ENCODE measurements at regions not wholly inside any gene's neighbourhood (a gene's known extent, or its start where the extent isn't known, plus 50 kb on each side); places are given as distances from the start of the nearest gene placed in this dataset.

DNA sequence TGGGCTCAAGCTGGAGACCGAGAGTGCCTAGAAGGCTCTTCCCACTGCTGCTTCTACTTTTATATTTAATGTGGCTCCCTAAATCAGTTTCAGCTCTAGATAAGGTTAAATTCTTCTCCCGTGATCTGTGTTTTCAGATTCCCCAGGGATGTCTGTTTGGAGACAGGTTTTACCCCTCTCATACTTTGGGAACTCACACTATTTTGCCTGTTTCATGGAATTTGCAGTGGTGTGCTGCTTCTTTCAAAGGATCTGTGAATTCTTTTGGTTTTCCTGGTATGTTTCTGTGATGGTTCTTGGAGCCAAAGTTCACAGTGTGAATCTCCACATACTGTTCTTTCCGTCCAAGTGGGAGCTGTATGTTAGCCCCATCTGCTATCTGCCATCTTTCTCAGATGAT is 238.3 kb upstream of the SLITRK3 start:
- no peak for DNase-seq (ENCODE audit: low read depth, low spot score)
- Histone ChIP-seq H3K4me1 (ENCODE audit: control insufficient read depth, insufficient read depth, low read length) (no peaks in the 10 kb centered on the region), H3K36me3 (ENCODE audit: control insufficient read depth, insufficient read depth, low read length) (no peaks in the 10 kb centered on the region), H3K27ac (ENCODE audit: low read length) (no peak overlapping the region), H3K4me3 (ENCODE audit: low read length) (no peak overlapping the region), H3K9me3 (ENCODE audit: control insufficient read depth, insufficient read depth, low read length) (no peaks in the 10 kb centered on the region), H3K27me3 (ENCODE audit: control insufficient read depth, insufficient read depth, low read length) (no peaks in the 10 kb centered on the region)
- no CpG with 5 or more reads among the region's 3 CpGs for WGBS (ENCODE audit: insufficient coverage, insufficient read length)

- no peaks in the 10 kb centered on the region for H3K36me3 ChIP-seq (ENCODE audit: control insufficient read depth, insufficient read depth, low read length)
- no peak overlapping the region for H3K4me3 ChIP-seq (ENCODE audit: low read length)
- no peak overlapping the region for H3K27ac ChIP-seq (ENCODE audit: low read length)
- WGBS (ENCODE audit: insufficient coverage, insufficient read length): no CpG with 5 or more reads among the region's 2 CpGs
- no peaks in the 10 kb centered on the region for H3K9me3 ChIP-seq (ENCODE audit: control insufficient read depth, insufficient read depth, low read length)
- DNase-seq (ENCODE audit: low read depth, low spot score): no peak
- no peaks in the 10 kb centered on the region for H3K4me1 ChIP-seq (ENCODE audit: control insufficient read depth, insufficient read depth, low read length)
- H3K27me3 ChIP-seq (ENCODE audit: control insufficient read depth, insufficient read depth, low read length): no peaks in the 10 kb centered on the region
Observed at GRCh38 chr3:165406425-165406824, 210.2 kb upstream of the SLITRK3 start.

- Histone ChIP-seq H3K4me1 (ENCODE audit: control insufficient read depth, insufficient read depth, low read length) (no peaks in the 10 kb centered on the region), H3K9me3 (ENCODE audit: control insufficient read depth, insufficient read depth, low read length) (no peaks in the 10 kb centered on the region), H3K27me3 (ENCODE audit: control insufficient read depth, insufficient read depth, low read length) (no peaks in the 10 kb centered on the region), H3K36me3 (ENCODE audit: control insufficient read depth, insufficient read depth, low read length) (no peaks in the 10 kb centered on the region), H3K4me3 (ENCODE audit: low read length) (no peak overlapping the region), H3K27ac (ENCODE audit: low read length) (no peak overlapping the region)
- DNase-seq (ENCODE audit: low read depth, low spot score): no peak
- WGBS (ENCODE audit: insufficient coverage, insufficient read length): no CpG with 5 or more reads among the region's 4 CpGs
Observed at GRCh38 chr3:165404357-165405027, 208.3 kb upstream of the SLITRK3 start.

GRCh38 chr3:165403666-165404065 is 207.5 kb upstream of the SLITRK3 start:
- H3K27ac ChIP-seq (ENCODE audit: low read length): no peak overlapping the region
- DNase-seq (ENCODE audit: low read depth, low spot score): no peak
- H3K27me3 ChIP-seq (ENCODE audit: control insufficient read depth, insufficient read depth, low read length): no peaks in the 10 kb centered on the region
- no peaks in the 10 kb centered on the region for H3K9me3 ChIP-seq (ENCODE audit: control insufficient read depth, insufficient read depth, low read length)
- H3K4me1 ChIP-seq (ENCODE audit: control insufficient read depth, insufficient read depth, low read length): no peaks in the 10 kb centered on the region
- no peak overlapping the region for H3K4me3 ChIP-seq (ENCODE audit: low read length)
- no CpG with 5 or more reads among the region's 4 CpGs for WGBS (ENCODE audit: insufficient coverage, insufficient read length)
- H3K36me3 ChIP-seq (ENCODE audit: control insufficient read depth, insufficient read depth, low read length): no peaks in the 10 kb centered on the region

DNA sequence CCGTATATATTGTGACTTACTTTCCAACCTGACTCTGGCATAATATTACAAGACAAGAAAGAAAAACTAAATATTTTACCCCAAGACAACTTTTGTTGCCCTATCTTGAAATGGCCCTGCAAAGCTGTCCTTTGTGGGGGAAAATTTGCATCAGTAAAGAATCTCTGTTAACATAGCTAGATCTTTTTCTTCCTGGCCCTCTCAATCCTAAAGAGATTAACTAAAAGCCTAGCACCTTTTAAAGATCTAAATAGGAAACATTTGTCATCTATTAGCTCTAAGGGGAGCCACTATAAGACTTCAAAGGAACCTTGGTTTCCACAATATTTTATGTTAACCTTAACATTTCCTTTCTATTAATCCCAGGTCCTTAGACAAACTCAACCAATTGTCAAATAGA is 199.0 kb upstream of the SLITRK3 start:
- Histone ChIP-seq H3K36me3 (ENCODE audit: control insufficient read depth, insufficient read depth, low read length) (no peaks in the 10 kb centered on the region), H3K9me3 (ENCODE audit: control insufficient read depth, insufficient read depth, low read length) (no peaks in the 10 kb centered on the region), H3K27me3 (ENCODE audit: control insufficient read depth, insufficient read depth, low read length) (no peaks in the 10 kb centered on the region), H3K27ac (ENCODE audit: low read length) (no peak overlapping the region), H3K4me3 (ENCODE audit: low read length) (no peak overlapping the region), H3K4me1 (ENCODE audit: control insufficient read depth, insufficient read depth, low read length) (no peaks in the 10 kb centered on the region)
- no peak for DNase-seq (ENCODE audit: low read depth, low spot score)
- no CpG with 5 or more reads among the region's 1 CpG for WGBS (ENCODE audit: insufficient coverage, insufficient read length)

- Histone ChIP-seq H3K4me1 (ENCODE audit: control insufficient read depth, insufficient read depth, low read length) (no peaks in the 10 kb centered on the region), H3K4me3 (ENCODE audit: low read length) (no peak overlapping the region), H3K9me3 (ENCODE audit: control insufficient read depth, insufficient read depth, low read length) (no peaks in the 10 kb centered on the region), H3K27me3 (ENCODE audit: control insufficient read depth, insufficient read depth, low read length) (no peaks in the 10 kb centered on the region), H3K27ac (ENCODE audit: low read length) (no peak overlapping the region), H3K36me3 (ENCODE audit: control insufficient read depth, insufficient read depth, low read length) (no peaks in the 10 kb centered on the region)
- no CpG with 5 or more reads among the region's 1 CpG for WGBS (ENCODE audit: insufficient coverage, insufficient read length)
- DNase-seq (ENCODE audit: low read depth, low spot score): no peak
Observed at GRCh38 chr3:165393461-165393860, 197.3 kb upstream of the SLITRK3 start.

- DNase-seq (ENCODE audit: low read depth, low spot score): no peak
- H3K27me3 ChIP-seq (ENCODE audit: control insufficient read depth, insufficient read depth, low read length): no peaks in the 10 kb centered on the region
- no peak overlapping the region for H3K4me3 ChIP-seq (ENCODE audit: low read length)
- no peaks in the 10 kb centered on the region for H3K4me1 ChIP-seq (ENCODE audit: control insufficient read depth, insufficient read depth, low read length)
- no peaks in the 10 kb centered on the region for H3K36me3 ChIP-seq (ENCODE audit: control insufficient read depth, insufficient read depth, low read length)
- no peak overlapping the region for H3K27ac ChIP-seq (ENCODE audit: low read length)
- WGBS (ENCODE audit: insufficient coverage, insufficient read length): no CpG with 5 or more reads among the region's 3 CpGs
- no peaks in the 10 kb centered on the region for H3K9me3 ChIP-seq (ENCODE audit: control insufficient read depth, insufficient read depth, low read length)
Observed at GRCh38 chr3:165390166-165390565, 194.0 kb upstream of the SLITRK3 start.

- Histone ChIP-seq H3K36me3 (ENCODE audit: control insufficient read depth, insufficient read depth, low read length) (no peaks in the 10 kb centered on the region), H3K4me3 (ENCODE audit: low read length) (no peak overlapping the region), H3K4me1 (ENCODE audit: control insufficient read depth, insufficient read depth, low read length) (no peaks in the 10 kb centered on the region), H3K27ac (ENCODE audit: low read length) (no peak overlapping the region), H3K9me3 (ENCODE audit: control insufficient read depth, insufficient read depth, low read length) (no peaks in the 10 kb centered on the region), H3K27me3 (ENCODE audit: control insufficient read depth, insufficient read depth, low read length) (no peaks in the 10 kb centered on the region)
- DNase-seq (ENCODE audit: low read depth, low spot score): no peak
- no CpG with 5 or more reads among the region's 5 CpGs for WGBS (ENCODE audit: insufficient coverage, insufficient read length)
Observed at GRCh38 chr3:165389653-165390052, 193.5 kb upstream of the SLITRK3 start.

DNA sequence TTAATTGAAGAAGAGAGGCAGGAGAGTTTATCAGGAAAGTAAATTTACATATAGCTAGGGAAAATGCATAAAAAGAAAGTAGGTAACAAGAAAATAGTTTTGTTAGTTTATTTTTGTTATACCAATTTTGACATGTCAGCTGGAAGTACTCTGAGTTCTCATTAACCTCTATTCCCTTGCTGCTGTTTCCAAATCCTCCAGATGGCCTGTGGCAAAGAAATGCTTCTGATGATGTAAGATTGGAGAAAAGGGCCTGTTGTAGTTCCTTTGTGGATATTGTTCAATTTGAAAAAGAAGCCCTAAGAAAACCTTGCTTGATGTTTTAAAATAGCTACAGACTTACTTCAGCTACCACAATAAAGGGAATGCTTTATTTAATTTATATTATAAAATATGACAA is 192.9 kb upstream of the SLITRK3 start:
- H3K9me3 ChIP-seq (ENCODE audit: control insufficient read depth, insufficient read depth, low read length): no peaks in the 10 kb centered on the region
- H3K4me1 ChIP-seq (ENCODE audit: control insufficient read depth, insufficient read depth, low read length): no peaks in the 10 kb centered on the region
- H3K27ac ChIP-seq (ENCODE audit: low read length): no peak overlapping the region
- no peak for DNase-seq (ENCODE audit: low read depth, low spot score)
- no peaks in the 10 kb centered on the region for H3K36me3 ChIP-seq (ENCODE audit: control insufficient read depth, insufficient read depth, low read length)
- H3K4me3 ChIP-seq (ENCODE audit: low read length): no peak overlapping the region
- H3K27me3 ChIP-seq (ENCODE audit: control insufficient read depth, insufficient read depth, low read length): no peaks in the 10 kb centered on the region

GRCh38 chr3:165383381-165383780 is 187.2 kb upstream of the SLITRK3 start:
- no CpG with 5 or more reads among the region's 3 CpGs for WGBS (ENCODE audit: insufficient coverage, insufficient read length)

DNA sequence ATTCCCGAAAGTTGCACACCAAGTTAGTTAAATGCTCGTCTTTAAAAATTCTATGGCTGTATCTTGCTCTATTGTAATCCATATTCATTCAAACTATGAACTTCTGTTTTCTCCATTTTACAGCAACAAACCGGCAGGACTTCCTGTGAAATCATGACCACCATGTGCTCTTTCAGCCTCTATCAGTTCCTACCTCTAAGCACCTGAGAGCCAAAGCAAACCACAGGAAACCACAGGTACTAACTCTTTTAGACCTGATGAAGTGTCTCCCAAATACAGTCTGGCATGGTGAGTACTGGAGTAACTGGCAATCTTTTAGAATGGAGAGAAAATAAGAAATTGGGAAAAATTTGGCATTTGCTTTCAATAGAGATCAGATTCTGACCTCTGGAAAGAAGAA is 186.5 kb upstream of the SLITRK3 start:
- WGBS (ENCODE audit: insufficient coverage, insufficient read length): no CpG with 5 or more reads among the region's 3 CpGs
- Histone ChIP-seq H3K27me3 (ENCODE audit: control insufficient read depth, insufficient read depth, low read length) (no peaks in the 10 kb centered on the region), H3K36me3 (ENCODE audit: control insufficient read depth, insufficient read depth, low read length) (no peaks in the 10 kb centered on the region), H3K4me1 (ENCODE audit: control insufficient read depth, insufficient read depth, low read length) (no peaks in the 10 kb centered on the region), H3K4me3 (ENCODE audit: low read length) (no peak overlapping the region), H3K9me3 (ENCODE audit: control insufficient read depth, insufficient read depth, low read length) (no peaks in the 10 kb centered on the region), H3K27ac (ENCODE audit: low read length) (no peak overlapping the region)
- no peak for DNase-seq (ENCODE audit: low read depth, low spot score)

More at GRCh38 chr3:165383381-165383780, 187.2 kb upstream of the SLITRK3 start:
- Histone ChIP-seq H3K4me3 (ENCODE audit: low read length) (no peak overlapping the region), H3K27me3 (ENCODE audit: control insufficient read depth, insufficient read depth, low read length) (no peaks in the 10 kb centered on the region), H3K36me3 (ENCODE audit: control insufficient read depth, insufficient read depth, low read length) (no peaks in the 10 kb centered on the region), H3K27ac (ENCODE audit: low read length) (no peak overlapping the region), H3K4me1 (ENCODE audit: control insufficient read depth, insufficient read depth, low read length) (no peaks in the 10 kb centered on the region), H3K9me3 (ENCODE audit: control insufficient read depth, insufficient read depth, low read length) (no peaks in the 10 kb centered on the region)
- no peak for DNase-seq (ENCODE audit: low read depth, low spot score)
